Neutrophil (primary cell): ENCODE measurements at regions not wholly inside any gene's neighbourhood (a gene's known extent, or its start where the extent isn't known, plus 50 kb on each side); places are given as distances from the start of the nearest gene placed in this dataset.
"Not testable (repeated sequence)": the region's sequence is repeated elsewhere in the genome, so short reads cannot be mapped to it uniquely, and the experiment has no call there.

Experiments
- H3K27ac ChIP-seq: fragments of 200-600 bp; sonication (generic); 2 replicates; pipeline ENCODE4 v1.5.1; 2016; ENCODE audit warnings: mild to moderate bottlenecking, moderate library complexity
- H3K27me3 ChIP-seq: fragments of 200-600 bp; sonication (generic); 2 replicates; pipeline ENCODE4 v1.6.0; 2016; ENCODE audit warnings: mild to moderate bottlenecking
- H3K36me3 ChIP-seq: fragments of 200-600 bp; sonication (generic); 2 replicates; pipeline ENCODE4 v1.5.1; 2017
- H3K4me1 ChIP-seq, 2 experiments: fragments of 200-600 bp in 1 of 2; sonication (generic) in 1 of 2; 1 replicate in 1 of 2; 2 replicates in 1 of 2; pipeline versions ENCODE4 v1.5.1 to v1.6.1; 2013 to 2016; ENCODE audit warnings: low read depth in 1 of 2, low read length in 1 of 2, mild to moderate bottlenecking in 1 of 2, moderate library complexity in 1 of 2; ENCODE audit not compliant: control insufficient read depth in 1 of 2, insufficient read depth in 1 of 2
- H3K4me3 ChIP-seq, 2 experiments: fragments of 200-600 bp in 1 of 2; sonication (generic) in 1 of 2; 1 replicate in 1 of 2; 2 replicates in 1 of 2; pipeline ENCODE4 v1.5.1; 2013 to 2016; ENCODE audit warnings: low read depth in 1 of 2, low read length in 1 of 2, mild to moderate bottlenecking in 1 of 2, moderate library complexity in 1 of 2
- H3K9me3 ChIP-seq: fragments of 200-600 bp; sonication (generic); 2 replicates; pipeline ENCODE4 v1.5.1; 2016
- TF ChIP-seq, protein P1 (sequence below): fragments of 200-600 bp; sonication (generic); IDR thresholded peaks from 2 replicates; pipeline ENCODE4 v1.5.1; 2016; ENCODE audit warnings: antibody characterized with exemption

DNA sequence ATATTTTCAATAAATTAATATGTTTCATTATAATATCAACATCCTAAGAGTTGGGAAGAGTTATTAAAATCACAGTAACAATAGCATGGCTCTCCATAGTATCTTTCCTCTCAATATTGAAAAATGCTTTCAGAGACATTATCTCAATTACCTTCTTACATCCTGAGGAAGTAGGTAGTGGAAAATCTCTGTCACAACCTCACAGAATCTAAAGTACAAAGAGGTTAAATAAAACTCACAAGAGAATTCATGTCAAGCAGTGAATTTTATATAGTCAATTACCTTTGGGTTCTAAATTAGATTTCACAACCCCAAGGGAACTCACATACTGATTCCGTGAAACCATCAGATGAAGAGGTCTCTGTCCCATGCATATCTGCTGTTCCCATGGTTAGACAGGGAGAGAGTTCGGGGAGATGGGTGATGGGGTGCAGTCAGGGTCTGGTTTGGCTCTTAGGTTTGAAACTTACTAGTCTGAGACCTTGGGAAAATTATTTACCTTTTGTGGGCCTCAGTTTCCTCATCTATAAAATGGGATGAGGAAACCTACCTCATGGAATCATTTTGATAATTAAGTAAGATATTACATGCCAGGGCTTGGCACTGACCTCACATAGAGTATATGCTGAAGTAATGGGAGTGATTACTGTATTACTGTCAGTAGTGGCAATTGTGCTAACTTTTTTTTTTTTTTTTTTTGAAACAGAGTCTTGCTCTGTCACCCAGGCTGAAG lies 74.0 kb upstream of the SNX9 start:
- H3K36me3 ChIP-seq = no peaks in the 10 kb centered on the region
- TF ChIP-seq, protein P1, sequence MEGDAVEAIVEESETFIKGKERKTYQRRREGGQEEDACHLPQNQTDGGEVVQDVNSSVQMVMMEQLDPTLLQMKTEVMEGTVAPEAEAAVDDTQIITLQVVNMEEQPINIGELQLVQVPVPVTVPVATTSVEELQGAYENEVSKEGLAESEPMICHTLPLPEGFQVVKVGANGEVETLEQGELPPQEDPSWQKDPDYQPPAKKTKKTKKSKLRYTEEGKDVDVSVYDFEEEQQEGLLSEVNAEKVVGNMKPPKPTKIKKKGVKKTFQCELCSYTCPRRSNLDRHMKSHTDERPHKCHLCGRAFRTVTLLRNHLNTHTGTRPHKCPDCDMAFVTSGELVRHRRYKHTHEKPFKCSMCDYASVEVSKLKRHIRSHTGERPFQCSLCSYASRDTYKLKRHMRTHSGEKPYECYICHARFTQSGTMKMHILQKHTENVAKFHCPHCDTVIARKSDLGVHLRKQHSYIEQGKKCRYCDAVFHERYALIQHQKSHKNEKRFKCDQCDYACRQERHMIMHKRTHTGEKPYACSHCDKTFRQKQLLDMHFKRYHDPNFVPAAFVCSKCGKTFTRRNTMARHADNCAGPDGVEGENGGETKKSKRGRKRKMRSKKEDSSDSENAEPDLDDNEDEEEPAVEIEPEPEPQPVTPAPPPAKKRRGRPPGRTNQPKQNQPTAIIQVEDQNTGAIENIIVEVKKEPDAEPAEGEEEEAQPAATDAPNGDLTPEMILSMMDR = no peak
- H3K4me3 ChIP-seq = no peak overlapping the region
- no peak overlapping the region for H3K27ac ChIP-seq
- no peaks in the 10 kb centered on the region for H3K4me1 ChIP-seq
- H3K9me3 ChIP-seq = no peaks in the 10 kb centered on the region
- peaks cover 5% of the 10 kb centered on the region for H3K27me3 ChIP-seq

DNA sequence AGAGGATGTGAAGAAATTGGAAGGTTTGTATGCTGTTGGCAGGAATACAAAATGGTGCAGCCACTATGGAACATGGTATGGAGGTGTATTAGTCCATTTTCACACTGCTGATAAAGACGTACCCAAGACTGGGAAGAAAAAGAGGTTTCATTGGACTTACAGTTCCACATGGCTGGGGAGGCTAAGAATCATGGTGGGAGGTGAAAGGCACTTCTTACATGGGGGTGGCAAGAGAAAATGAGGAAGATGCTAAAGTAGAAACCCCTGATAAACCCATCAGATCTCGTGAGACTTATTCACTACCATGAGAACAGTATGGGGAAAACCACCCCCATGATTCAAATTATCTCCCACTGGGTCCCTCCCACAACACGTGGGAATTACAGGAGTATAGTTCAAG lies 72.1 kb upstream of the SNX9 start:
- H3K27me3 ChIP-seq = peaks cover 12% of the 10 kb centered on the region
- H3K36me3 ChIP-seq, H3K9me3 ChIP-seq, H3K4me3 ChIP-seq, H3K27ac ChIP-seq, H3K4me1 ChIP-seq: not testable (repeated sequence)

DNA sequence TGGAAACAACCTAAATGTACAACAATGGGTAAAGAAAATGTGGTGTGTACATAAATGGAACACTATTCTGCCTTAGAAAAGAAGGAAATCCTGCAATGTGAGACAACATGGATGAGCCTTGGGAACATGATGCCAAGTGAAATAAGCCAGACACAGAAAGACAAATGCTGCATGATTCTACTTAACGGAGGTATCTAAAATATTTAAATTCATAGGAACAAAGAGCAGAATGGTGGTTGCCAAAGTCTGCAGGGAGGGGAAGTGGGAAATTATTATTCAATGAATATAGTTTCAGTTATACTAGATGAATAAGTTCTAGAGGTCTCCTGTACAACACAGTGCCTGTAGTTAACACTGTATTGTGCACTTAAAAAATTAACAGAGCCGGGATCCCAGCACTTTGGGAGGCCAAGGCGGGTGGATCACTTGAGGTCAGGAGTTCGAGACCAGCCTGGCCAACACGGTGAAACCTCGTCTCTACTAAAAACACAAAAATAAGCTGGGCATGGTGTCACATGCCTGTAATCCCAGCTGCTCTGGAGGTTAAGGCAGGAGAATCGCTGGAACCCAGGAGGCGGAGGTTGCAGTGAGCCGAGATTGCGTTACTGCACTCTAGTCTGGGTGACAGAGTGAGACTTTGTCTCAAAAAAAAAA lies 71.4 kb upstream of the SNX9 start:
- Histone ChIP-seq H3K36me3 (no peaks in the 10 kb centered on the region), H3K27me3 (peaks cover 18% of the 10 kb centered on the region), H3K4me3 (no peak overlapping the region), H3K9me3 (no peaks in the 10 kb centered on the region), H3K27ac (no peak overlapping the region), H3K4me1 (peaks cover 0 to 3% of the 10 kb centered on the region in 2 experiments)
- TF ChIP-seq, protein P1 = no peak

DNA sequence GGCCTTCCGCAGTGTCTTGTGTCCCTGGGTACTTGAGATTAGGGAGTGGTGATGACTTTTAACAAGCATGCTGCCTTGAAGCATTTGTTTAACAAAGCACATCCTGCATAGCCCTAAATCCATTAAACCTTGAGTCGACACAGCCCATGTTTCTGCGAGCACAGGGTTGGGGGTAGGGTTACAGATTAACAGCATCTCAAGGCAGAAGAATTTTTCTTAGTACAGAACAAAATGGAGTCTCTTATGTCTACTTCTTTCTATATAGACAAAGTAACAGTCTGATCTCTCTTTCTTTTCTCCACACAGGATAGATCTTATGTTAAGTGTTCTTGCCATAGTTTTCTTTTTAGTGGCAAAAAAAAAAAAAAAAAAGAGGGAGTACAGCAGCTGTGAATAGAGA lies 70.2 kb upstream of the SNX9 start:
- not testable (repeated sequence) for H3K9me3 ChIP-seq, H3K36me3 ChIP-seq, H3K4me3 ChIP-seq, H3K27ac ChIP-seq, H3K4me1 ChIP-seq
- peaks cover 15% of the 10 kb centered on the region for H3K27me3 ChIP-seq

DNA sequence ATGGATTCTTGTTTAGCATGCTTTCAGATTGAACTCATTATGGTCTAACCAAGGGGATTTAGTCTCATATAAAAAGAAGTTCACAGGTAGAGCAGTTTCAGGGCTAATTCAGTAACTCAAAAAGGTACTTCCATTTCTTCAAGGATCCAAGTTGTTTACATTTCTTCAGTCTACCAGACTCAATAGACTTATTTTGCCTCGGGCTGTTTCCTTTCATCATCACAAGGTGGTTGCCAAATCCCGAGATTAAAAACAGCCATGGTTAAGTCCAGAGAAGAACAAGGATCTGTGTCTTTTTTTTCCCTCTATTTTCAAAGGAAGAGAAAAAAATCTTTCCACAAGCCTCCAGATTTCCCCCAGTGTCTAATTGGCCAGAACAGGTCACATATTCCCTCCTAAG lies 69.8 kb upstream of the SNX9 start:
- Histone ChIP-seq H3K36me3 (no peaks in the 10 kb centered on the region), H3K4me3 (no peak overlapping the region), H3K27me3 (peaks cover 15% of the 10 kb centered on the region), H3K9me3 (no peaks in the 10 kb centered on the region), H3K4me1 (peaks cover 0 to 5% of the 10 kb centered on the region in 2 experiments), H3K27ac (no peak overlapping the region)
- TF ChIP-seq, protein P1 = no peak

GRCh38 chr6:157753801-157754200 lies 69.2 kb upstream of the SNX9 start:
- H3K27ac ChIP-seq, H3K4me3 ChIP-seq, H3K4me1 ChIP-seq, H3K9me3 ChIP-seq, H3K36me3 ChIP-seq: not testable (repeated sequence)
- peaks cover 15% of the 10 kb centered on the region for H3K27me3 ChIP-seq

- H3K36me3 ChIP-seq = no peaks in the 10 kb centered on the region
- peaks cover 0 to 5% of the 10 kb centered on the region in 2 experiments for H3K4me1 ChIP-seq
- H3K4me3 ChIP-seq = no peak overlapping the region
- TF ChIP-seq, protein P1 = no peak
- no peaks in the 10 kb centered on the region for H3K9me3 ChIP-seq
- H3K27ac ChIP-seq = no peak overlapping the region
- H3K27me3 ChIP-seq = peaks cover 15% of the 10 kb centered on the region
These were observed 68.7 kb upstream of the SNX9 start for GRCh38 chr6:157754351-157754750.
